Hematopoietic multipotent progenitor cell treated with erythropoietin and hydrocortisone succinate and interleukin-3 and kit ligand, for 15 days (in vitro differentiated cells): ENCODE measurements at regions not wholly inside any gene's neighbourhood (a gene's known extent, or its start where the extent isn't known, plus 50 kb on each side); places are given as distances from the start of the nearest gene placed in this dataset.
"Not testable (repeated sequence)": the region's sequence is repeated elsewhere in the genome, so short reads cannot be mapped to it uniquely, and the experiment has no call there.

Source experiments
- DNase-seq: peaks from one replicate; pipeline ENCODE4 v3.0.0-alpha.2; 2015; ENCODE audit warnings: low spot score

DNA sequence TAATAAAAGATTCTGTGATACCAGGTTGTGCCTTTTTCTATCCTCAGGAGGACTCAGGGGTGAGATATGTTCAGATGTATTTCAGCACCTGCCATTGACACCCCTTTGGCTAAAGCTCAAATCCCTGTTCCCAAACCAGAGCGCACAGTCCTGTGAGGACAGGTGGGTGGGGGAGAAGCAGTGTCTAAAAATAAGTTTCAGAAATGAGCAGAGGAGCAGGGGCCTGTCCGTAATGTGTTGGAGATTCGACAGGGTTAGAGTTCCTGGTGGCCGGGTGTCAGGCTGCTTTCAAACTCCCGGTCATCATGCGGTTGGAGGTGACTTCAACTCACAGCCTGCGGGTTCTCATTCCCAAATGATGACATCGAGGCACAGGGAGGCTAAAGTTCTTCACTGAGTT lies 211.5 kb downstream of the KLF6 start:
- no peak for DNase-seq

DNA sequence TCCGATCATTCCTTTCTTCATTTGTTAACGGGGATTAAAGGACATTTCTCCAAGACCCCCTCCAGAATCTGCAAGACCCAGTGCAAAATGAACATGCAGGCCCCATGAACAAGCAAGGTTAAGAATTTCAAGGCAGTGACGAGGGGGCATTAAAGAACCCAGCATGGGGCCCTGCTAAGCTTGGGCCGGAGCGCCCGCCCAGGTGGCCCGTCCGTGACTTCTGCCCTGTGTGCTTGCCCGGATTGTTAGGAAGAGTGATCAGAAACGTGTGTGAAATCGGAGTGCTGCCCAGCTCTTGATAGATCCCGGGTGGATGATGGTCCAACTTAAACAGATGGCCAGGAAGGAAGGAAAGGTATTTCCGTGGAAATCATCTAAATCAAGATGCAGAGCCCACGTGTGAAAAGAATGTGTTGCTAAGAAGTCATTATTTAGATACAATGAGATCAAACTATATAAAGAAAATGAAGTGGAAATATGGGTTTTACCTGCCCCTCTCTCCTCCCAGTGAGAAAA lies 213.6 kb downstream of the KLF6 start:
- no peak for DNase-seq

DNA sequence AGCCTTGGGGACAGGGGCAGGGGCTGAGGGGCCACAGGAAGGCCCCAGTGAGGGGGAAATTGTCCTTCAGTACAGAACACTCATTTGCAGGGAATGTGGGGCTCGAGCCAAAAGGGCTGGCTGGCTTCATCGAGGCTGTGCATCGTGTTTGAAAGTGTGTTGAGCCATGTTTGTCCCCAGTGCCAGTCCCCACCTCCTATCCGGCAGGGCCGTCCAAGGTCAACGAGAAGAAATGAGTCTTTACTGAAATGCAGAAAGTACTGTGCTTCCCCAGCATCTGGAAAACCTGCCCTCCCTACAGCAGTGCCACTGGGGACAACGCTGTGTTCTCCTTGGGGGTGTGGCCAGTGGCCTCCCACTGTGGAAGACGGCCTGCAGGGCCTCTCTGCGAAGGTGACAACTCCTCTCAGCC lies 214.1 kb downstream of the KLF6 start:
- DNase-seq, result no peak

DNA sequence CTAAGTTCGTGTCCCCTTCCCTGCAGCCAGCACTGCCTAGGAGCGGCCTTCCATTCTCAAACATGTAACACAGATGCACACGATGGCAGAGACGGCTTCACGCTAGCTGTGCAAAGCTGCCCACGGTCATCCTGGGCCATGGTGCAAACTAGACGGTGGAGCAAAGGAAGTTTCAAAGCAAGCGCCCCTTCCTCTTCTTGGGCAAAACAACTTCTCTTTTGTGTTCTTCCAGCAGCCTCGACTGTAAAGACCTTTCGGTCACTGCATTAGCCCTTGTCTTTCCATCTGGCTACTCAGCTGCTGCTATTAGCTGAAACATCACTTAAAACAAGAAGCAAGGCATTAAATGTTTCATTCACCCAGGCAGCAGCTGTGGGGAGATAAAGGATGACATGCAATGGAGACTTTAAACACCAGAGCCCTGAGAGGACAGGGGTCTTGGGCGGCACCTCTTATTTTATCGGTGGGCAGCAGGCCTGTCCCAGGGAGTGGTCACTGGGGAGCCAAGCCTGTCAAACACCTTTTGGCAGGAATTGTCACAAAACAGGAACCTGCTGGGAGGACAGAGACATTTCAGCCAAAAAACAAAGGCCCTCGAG lies 214.8 kb downstream of the KLF6 start:
- DNase-seq, result no peak

DNA sequence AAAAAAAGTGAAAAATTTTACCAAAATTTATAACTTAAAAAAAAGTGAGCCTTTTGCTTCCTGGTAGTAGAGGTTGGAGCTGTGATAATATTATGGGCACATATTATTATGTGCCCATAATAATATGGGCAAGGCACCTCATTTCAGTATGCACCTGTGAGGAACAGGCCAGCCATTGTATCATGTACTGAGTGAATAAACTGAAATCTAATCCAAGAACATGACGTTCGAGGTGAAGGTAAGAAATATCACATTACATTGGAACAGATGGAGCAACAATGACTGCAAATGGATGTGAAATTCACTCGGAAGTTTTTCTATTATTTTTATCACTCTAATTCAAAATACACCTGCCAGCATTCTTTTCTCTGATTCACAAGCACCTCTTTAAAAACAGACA lies 216.0 kb downstream of the KLF6 start:
- no peak for DNase-seq

DNA sequence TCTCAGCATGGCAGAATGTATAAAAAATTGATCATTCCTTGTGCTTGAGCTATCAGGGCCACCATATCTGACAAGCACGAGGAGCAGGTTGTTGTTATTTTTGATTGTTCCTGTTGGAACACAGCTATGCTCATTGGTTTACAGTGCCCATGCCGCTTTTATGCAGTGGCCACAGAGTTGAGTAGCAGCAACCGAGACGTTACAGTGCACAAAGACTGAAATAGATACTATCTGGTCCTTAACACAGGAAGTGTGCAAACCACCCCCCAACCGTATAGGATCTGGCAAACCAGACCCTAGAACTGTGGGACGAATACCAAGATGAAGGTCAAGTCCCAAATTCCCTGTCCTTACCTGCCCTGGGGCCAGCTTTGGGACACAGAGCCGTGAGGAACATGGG lies 216.6 kb downstream of the KLF6 start:
- no peak for DNase-seq

DNA sequence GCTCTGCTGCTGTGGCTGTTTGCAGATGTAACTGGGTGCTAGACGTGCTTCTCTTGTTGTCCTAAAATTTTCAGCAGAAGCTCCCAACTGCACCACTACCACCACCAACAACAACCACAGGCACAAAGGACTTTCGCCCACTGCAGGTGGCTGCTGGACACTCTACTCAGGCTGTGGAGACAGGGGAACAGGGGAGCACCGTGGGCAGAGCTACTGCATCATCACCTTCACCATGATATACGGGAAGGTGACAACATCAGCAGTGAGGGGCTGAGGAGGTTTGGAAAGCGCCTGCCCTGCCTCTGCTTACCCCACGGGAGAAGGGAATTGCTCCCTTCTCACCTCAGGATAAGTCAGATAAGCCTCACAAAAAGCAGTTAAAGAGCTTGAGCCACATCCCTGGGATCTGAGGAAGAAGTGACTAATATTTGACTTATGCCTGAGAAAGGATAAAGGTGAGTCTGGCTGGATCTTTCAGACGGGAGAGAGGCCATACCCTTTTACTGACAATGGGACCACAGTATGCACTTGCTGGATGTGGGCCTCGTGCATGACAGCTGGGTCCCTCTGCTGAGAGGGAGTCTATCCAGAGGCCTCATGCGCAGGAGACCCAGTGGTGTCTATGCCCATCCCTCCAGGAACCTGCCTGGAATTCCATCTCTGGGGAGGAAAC lies 217.6 kb downstream of the KLF6 start:
- no peak for DNase-seq

DNA sequence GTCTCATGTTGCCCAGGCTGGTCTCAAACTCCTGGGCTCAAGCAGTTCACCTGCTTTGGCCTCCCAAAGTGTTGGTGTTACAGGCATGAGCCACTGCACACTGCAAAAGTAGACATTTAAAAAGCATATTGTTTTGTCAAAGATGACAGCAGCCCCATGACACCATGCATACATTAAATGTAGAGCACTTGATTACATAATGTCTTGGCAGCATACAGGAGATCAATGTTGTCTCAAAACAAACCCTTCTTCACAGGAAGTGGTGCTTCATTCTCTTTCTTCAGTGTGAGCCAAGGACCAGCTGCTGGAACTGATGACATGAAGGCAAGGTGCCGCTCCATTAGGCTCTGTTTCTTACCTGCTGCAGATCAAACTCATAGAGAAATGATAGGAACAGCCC lies 218.4 kb downstream of the KLF6 start:
- no peak for DNase-seq

DNA sequence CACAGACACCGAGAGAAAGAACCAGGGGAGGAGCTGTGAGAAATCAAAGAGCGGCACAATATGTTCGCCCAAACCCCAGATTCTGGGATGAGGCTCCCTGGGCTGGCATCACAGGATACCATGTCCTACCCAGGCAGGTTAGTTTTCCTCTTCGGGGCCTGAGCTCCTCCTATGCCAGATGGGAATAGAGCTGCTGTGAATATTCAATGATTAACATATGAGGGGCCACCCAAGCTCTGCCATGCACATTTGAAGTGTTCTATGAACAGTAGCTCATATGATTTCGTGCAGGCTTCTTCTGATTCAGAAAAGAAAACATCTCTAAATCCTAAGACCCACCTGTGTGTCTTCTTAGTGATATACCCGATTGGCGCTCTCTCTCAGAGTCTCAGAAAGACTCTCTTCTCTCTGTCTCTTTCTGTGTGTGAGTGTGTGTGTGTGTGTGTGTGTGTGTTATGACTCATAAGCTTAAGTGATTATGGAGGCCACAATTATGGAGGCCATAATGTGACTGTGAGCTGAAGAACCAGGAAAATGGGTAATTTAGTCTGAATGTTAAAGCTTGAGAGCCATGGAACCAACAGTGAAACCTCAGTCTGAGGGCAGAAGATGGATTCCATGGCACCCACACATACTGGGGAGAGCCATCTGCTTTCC lies 220.5 kb downstream of the KLF6 start:
- no peak for DNase-seq

DNA sequence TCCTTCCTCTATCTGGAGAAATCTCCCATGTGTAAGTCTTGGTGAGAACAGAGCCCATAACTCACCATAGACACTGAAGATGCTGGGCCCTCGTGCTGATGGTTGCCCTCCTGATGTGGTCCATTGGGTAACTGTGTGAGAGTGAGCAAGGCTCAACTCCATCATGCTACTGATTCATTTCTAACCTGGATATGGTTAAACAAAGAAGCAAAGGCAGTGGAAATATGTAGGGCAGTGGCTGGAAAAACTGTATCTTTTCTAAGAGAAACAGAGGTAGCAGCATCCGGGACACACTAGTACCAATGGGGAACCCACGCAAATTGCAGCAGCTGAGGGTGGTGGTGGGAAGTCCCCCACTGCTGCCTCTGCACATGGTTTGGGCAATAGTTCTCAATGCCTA lies 221.7 kb downstream of the KLF6 start:
- no peak for DNase-seq

DNA sequence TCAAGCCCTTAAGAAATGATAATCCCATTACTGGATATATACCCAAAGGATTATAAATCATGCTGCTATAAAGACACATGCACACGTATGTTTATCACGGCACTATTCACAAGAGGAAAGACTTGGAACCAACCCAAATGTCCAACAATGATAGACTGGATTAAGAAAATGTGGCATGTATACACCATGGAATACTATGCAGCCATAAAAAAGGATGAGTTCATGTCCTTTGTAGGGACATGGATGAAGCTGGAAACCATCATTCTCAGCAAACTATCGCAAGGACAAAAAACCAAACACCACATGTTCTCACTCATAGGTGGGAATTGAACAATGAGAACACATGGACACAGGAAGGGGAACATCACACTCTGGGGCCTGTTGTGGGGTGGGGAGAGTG lies 224.4 kb downstream of the KLF6 start:
- DNase-seq, result not testable (repeated sequence)

DNA sequence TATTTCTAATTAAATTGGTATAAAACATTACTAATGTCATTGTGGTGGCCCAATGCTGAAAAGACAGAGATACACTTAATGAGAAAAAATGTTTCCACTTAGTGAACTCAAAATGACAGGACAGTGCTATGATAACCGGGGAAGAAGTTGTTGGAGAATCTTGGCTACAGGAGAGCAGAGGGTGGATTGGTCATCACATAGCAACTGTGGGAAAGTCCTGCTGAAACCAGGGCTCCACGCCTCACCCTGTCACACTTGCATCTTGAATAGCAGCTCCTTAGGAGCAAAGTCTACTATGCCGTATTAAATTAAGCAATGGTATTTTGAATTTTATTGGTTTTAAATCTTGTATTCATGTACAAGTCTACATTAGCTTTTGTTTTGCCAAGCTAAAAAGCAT lies 225.5 kb downstream of the KLF6 start:
- no peak for DNase-seq

DNA sequence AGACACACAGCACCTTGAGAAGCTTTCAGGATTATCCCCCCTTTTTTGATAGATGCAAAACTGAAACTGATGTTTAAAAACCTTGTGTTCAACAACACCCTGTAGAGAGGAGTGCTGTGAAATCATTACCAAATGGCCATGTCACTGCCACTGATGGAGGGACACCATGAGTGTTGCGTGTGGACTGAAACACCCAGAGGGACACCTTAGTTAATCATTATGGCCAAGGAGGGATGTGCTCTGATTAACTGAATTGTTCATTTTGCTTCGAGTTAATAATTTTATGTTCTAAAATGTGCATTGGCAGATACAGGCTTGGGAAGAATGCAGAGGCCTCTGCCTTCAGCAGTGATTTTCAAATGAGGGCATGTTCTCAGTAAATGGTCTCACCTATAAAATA lies 226.0 kb downstream of the KLF6 start:
- DNase-seq, result no peak

DNA sequence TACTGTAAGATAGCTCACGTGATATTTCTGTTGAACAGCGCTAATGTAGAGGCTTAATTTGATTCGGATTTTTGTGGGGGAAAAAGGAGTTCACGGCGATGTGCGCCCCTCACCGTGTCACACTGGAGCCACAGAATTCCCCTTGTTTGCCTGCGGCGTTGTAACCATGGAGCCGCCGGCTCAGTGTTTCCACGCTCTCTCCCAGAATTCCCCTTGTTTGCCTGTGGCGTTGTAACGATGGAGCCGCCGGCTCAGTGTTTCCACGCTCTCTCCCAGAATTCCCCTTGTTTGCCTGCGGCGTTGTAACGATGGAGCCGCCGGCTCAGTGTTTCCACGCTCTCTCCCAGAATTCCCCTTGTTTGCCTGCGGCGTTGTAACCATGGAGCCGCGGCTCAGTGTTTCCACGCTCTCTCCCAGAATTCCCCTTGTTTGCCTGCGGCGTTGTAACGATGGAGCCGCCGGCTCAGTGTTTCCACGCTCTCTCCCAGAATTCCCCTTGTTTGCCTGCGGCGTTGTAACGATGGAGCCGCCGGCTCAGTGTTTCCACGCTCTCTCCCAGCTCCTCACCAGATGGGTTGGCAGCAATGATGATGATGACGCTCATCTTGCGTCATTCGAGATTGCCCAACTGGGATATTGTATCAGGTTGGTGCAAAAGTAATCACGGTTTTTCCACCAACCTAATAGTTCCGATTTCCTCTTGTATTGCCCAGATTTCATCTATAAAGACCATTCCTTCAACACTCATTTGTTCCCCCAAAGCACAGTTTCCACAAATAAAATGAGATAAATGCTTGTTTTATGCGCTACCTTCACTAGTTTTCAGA lies 228.6 kb downstream of the KLF6 start:
- not testable (repeated sequence) for DNase-seq

DNA sequence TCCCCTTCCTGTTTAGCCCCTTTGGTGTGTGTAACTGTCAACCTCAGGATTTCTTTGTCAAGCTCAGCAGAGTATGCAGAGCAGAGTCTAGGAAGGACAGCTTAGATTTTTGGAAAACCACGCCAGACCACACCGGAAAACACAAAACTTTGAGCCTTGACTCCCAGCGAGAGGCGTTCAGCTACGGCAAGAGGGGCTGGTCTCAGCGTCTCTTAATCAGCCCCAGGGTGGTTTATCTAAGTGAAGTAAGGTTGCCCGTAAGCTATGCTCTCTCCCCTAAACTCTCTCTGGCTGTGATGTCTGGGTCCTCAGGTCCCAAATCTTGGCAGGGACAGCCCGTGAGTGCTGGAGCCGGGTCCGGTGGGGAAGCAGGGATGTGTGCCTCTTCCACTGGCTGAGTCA lies 230.9 kb downstream of the KLF6 start:
- no peak for DNase-seq

DNA sequence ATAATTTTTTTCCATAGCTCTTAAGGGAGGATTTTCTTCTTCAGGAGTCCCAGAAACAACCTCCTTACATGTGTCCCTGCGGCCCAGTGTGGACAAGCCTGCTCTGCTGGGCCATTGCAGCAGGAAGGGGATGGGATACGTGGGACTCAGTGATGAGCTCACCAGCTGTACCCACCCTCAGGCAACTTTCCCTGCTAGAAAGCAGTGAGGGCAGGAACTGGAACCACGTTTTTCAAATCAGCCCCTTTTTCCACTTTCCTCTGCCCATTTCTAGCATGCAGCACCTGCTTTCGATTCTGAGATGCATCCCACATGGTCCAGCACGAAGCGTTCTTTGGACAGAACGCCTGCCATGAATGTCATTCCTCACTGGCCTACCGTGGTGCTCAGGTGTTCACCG lies 232.7 kb downstream of the KLF6 start:
- DNase-seq, result no peak

DNA sequence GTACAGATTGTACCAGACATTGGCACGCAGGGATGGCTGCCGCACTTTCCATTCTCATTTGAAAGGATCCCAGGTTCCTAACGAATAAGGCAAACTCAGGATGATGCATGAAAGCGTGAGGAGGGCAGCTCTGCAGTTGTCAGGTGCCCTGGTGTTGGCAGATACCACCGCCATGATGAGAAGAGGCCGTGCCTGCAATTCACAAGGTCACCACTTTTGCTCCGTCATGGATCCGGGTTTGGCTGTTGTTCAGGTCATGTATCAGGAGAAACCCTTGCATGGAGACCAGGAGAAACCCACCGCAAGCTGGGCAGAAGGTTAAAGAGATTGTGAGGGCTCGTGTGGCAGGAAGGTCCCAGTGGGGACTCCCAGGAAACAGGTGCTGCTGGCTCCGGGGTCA lies 233.2 kb downstream of the KLF6 start:
- no peak for DNase-seq

DNA sequence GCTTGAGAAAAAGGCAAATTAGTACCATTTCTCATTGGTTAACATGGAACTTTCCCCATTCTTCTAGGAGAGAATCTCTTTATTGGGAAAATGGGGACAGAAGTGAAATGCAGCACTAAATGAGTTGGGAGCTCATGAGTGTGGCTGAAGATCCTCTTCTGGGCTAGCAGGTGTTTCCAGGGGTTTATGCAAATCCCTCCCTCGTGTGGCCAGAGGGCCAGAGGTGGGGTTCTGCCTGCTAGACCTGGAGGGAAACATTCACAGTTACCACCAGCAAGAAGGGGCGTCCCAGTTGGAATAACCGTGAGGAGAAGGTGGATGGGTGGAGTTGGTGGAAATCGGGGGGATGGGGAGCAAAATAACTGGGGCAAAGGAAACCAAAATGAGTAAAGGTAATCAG lies 235.9 kb downstream of the KLF6 start:
- DNase-seq, result no peak

DNA sequence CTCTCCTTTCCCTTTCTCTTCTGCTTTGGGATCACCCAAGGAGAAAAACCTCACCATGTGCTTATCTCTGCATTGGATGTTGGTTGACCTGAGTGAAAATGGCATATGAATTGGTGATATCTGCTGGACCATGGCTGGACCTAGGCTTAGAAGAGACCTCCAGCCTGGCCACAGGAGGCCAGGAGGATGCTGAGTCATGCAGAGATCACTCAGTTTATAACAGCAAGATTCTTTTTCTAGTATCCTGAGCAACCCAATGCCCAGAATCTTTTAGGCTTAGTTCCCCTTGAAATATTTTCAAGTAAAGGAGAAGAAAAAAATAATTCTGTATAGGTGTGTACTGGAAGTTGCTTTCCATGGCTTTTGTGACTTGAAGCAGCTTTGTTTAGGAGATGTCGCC lies 236.3 kb downstream of the KLF6 start:
- no peak for DNase-seq

DNA sequence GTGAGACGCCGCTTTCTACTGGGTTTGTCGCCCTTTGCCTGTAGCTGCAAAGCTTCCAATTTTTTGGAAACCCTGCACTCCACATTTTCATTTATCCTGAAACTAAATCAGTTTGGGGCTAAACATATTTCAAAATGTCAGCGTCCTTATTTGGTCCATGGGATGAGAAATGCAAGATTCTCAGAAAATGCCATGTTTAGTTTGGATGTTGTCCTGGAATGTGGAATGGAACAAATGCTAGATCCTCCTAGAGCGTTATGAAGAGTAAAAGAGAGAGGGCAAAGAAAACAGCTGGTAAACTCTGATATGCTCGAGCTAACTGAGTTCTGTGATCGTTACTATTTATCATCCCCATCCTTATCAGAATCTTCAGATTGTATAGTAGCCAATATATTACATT lies 236.9 kb downstream of the KLF6 start:
- DNase-seq, result no peak

DNA sequence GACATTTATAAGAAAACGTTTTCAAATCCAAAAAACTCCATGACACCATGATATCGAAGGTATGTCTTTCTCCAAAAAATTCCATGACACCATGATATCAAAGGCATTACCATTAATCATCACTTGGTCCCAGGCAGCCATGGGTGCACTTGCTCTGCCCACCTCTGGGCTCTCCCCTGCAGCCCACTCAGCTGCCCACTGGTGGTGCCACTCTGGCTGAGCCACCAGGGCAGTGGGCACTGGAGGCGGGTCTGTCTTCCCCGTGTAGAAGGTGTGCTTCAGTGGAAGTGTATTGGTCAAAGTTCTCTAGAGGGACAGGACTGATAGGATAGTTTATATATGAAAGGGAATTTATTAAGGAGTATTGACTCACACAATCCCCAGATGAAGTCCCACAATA lies 240.4 kb downstream of the KLF6 start:
- no peak for DNase-seq

DNA sequence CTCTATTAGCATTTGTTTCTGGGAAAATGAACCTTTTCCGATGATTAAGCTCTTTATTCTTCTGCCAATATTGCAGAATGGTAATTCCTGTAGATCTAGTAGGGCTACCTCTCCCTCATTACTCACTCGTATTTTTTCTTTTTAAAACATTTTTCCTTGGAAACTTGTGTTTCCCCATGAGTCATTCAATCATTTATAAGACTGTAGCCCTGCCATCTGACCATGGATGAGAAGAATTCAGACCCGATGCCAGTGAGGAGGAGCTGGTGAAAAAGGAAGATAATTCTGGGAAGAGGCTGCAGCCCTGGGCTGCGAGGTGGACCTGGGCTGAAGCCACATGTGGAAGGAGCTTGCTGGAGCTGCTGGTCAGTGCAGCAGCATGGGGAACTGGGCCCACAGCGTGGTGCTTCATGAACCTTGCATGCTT lies 242.8 kb downstream of the KLF6 start:
- no peak for DNase-seq
